Body of pancreas (tissue), 4 donors: ENCODE measurements at regions not wholly inside any gene's neighbourhood (a gene's known extent, or its start where the extent isn't known, plus 50 kb on each side); places are given as distances from the start of the nearest gene placed in this dataset.

Source experiments
- CTCF ChIP-seq, 7 experiments: fragments of 450-650 bp in 4 of 7; fragments of 200-600 bp in 3 of 7; sonication (generic) in 3 of 7; IDR thresholded peaks; one replicate each; pipeline ENCODE4 v1.5.1; 2016 to 2019; ENCODE audit warnings: antibody characterized with exemption in 7 of 7
- POLR2A ChIP-seq, 3 donors: fragments of 450-650 bp; IDR thresholded peaks; one replicate each; pipeline ENCODE4 v1.6.1; 2016; ENCODE audit warnings: antibody characterized with exemption in 3 of 3, mild to moderate bottlenecking in 2 of 3

- TF ChIP-seq CTCF (IDR thresholded peaks at IDR 0.05) = no peak
- TF ChIP-seq POLR2A (IDR thresholded peaks at IDR 0.05) = no peak
Observed at GRCh38 chr6:10307476-10307875, 107.4 kb downstream of the TFAP2A start.
